Bronchial epithelial cell (primary cell): ENCODE measurements at regions not wholly inside any gene's neighbourhood (a gene's known extent, or its start where the extent isn't known, plus 50 kb on each side); places are given as distances from the start of the nearest gene placed in this dataset.
"Not testable (repeated sequence)": the region's sequence is repeated elsewhere in the genome, so short reads cannot be mapped to it uniquely, and the experiment has no call there.

Experiments used
- DNase-seq: peaks from one replicate; pipeline ENCODE4 v3.0.0-alpha.2; 2010; ENCODE audit warnings: low read depth
- FAIRE-seq: peaks from 2 replicates; lab custom pipeline; 2011; peaks lifted over from hg19 to GRCh38; lab: Jason Lieb, UNC
- H3K27me3 ChIP-seq: 2 replicates; pipeline ENCODE4 v1.5.1; 2011; ENCODE audit warnings: low read length; ENCODE audit not compliant: control insufficient read depth, insufficient read depth
- H3K36me3 ChIP-seq: 2 replicates; pipeline ENCODE4 v1.5.1; 2011; ENCODE audit warnings: low read length; ENCODE audit not compliant: control insufficient read depth, insufficient read depth
- H3K4me3 ChIP-seq: 2 replicates; pipeline ENCODE4 v1.5.1; 2011; ENCODE audit warnings: mild to moderate bottlenecking, low read depth, low read length, control low read depth
- CTCF ChIP-seq: IDR thresholded peaks from 2 replicates; pipeline ENCODE4 v1.5.1; 2011; ENCODE audit warnings: mild to moderate bottlenecking, moderate library complexity, low read length, control low read depth, inconsistent platforms; ENCODE audit not compliant: insufficient read depth, severe bottlenecking

GRCh38 chr6:92979281-92979680 lies 440.1 kb downstream of the EPHA7 start:
- DNase-seq (no peak), FAIRE-seq (no peak)
- no peaks in the 10 kb centered on the region for H3K27me3 ChIP-seq
- no peaks in the 10 kb centered on the region for H3K36me3 ChIP-seq
- no peak for TF ChIP-seq CTCF
- no peak overlapping the region for H3K4me3 ChIP-seq

GRCh38 chr6:92977018-92977417 lies 442.3 kb downstream of the EPHA7 start:
- Histone ChIP-seq H3K36me3 (no peaks in the 10 kb centered on the region), H3K27me3 (no peaks in the 10 kb centered on the region), H3K4me3 (no peak overlapping the region)
- DNase-seq = no peak
- no peak for TF ChIP-seq CTCF
- FAIRE-seq = no peak

- no peaks in the 10 kb centered on the region for H3K27me3 ChIP-seq
- no peak for DNase-seq
- no peak for TF ChIP-seq CTCF
- FAIRE-seq = no peak
- no peak overlapping the region for H3K4me3 ChIP-seq
- H3K36me3 ChIP-seq = no peaks in the 10 kb centered on the region
Observed at GRCh38 chr6:92967362-92967761, 452.0 kb downstream of the EPHA7 start.

GRCh38 chr6:92962846-92963245 lies 456.5 kb downstream of the EPHA7 start:
- no peaks in the 10 kb centered on the region for H3K36me3 ChIP-seq
- TF ChIP-seq CTCF = no peak
- no peaks in the 10 kb centered on the region for H3K27me3 ChIP-seq
- DNase-seq = no peak
- no peak for FAIRE-seq
- no peak overlapping the region for H3K4me3 ChIP-seq

GRCh38 chr6:92952111-92952510 lies 467.2 kb downstream of the EPHA7 start:
- H3K36me3 ChIP-seq, H3K27me3 ChIP-seq, FAIRE-seq, DNase-seq, H3K4me3 ChIP-seq: not testable (repeated sequence)

GRCh38 chr6:92945799-92946198 lies 473.6 kb downstream of the EPHA7 start:
- Histone ChIP-seq H3K4me3 (no peak overlapping the region), H3K27me3 (no peaks in the 10 kb centered on the region), H3K36me3 (no peaks in the 10 kb centered on the region)
- DNase-seq = peak; percentile 54
- TF ChIP-seq CTCF = no peak
- FAIRE-seq = no peak
